ENCODE measurements at regions not wholly inside any gene's neighbourhood (a gene's known extent, or its start where the extent isn't known, plus 50 kb on each side); places are given as distances from the start of the nearest gene placed in this dataset.

- TF ChIP-seq POLR2A (IDR thresholded peaks at IDR 0.05) (no peak), CTCF (IDR thresholded peaks at IDR 0.05) (no peak), POLR2AphosphoS5 (IDR thresholded peaks at IDR 0.05) (no peak)
Measured at GRCh38 chr2:128562471-128563347, 244.0 kb upstream of the HS6ST1 start.

Data from prostate gland (tissue), 2 donors.